ENCODE measurements at regions not wholly inside any gene's neighbourhood (a gene's known extent, or its start where the extent isn't known, plus 50 kb on each side); places are given as distances from the start of the nearest gene placed in this dataset.

- TF ChIP-seq KIAA2018 (CRISPR knock-in tag; IDR thresholded peaks at IDR 0.05; ENCODE audit: borderline replicate concordance) (no peak), ZNF607 (CRISPR knock-in tag; IDR thresholded peaks at IDR 0.05; ENCODE audit: borderline replicate concordance) (no peak), ZNF275 (CRISPR knock-in tag; IDR thresholded peaks at IDR 0.05; ENCODE audit: borderline replicate concordance) (no peak), GABPB1 (CRISPR knock-in tag; IDR thresholded peaks at IDR 0.05) (no peak)
- TF ChIP-seq, protein P1, sequence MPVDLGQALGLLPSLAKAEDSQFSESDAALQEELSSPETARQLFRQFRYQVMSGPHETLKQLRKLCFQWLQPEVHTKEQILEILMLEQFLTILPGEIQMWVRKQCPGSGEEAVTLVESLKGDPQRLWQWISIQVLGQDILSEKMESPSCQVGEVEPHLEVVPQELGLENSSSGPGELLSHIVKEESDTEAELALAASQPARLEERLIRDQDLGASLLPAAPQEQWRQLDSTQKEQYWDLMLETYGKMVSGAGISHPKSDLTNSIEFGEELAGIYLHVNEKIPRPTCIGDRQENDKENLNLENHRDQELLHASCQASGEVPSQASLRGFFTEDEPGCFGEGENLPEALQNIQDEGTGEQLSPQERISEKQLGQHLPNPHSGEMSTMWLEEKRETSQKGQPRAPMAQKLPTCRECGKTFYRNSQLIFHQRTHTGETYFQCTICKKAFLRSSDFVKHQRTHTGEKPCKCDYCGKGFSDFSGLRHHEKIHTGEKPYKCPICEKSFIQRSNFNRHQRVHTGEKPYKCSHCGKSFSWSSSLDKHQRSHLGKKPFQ (CRISPR knock-in tag; IDR thresholded peaks at IDR 0.05; ENCODE audit: insufficient replicate concordance), result no peak
- TF ChIP-seq, protein P2, sequence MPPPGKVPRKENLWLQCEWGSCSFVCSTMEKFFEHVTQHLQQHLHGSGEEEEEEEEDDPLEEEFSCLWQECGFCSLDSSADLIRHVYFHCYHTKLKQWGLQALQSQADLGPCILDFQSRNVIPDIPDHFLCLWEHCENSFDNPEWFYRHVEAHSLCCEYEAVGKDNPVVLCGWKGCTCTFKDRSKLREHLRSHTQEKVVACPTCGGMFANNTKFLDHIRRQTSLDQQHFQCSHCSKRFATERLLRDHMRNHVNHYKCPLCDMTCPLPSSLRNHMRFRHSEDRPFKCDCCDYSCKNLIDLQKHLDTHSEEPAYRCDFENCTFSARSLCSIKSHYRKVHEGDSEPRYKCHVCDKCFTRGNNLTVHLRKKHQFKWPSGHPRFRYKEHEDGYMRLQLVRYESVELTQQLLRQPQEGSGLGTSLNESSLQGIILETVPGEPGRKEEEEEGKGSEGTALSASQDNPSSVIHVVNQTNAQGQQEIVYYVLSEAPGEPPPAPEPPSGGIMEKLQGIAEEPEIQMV (CRISPR knock-in tag; IDR thresholded peaks at IDR 0.05; ENCODE audit: low read depth), result no peak
- TF ChIP-seq, protein P3, sequence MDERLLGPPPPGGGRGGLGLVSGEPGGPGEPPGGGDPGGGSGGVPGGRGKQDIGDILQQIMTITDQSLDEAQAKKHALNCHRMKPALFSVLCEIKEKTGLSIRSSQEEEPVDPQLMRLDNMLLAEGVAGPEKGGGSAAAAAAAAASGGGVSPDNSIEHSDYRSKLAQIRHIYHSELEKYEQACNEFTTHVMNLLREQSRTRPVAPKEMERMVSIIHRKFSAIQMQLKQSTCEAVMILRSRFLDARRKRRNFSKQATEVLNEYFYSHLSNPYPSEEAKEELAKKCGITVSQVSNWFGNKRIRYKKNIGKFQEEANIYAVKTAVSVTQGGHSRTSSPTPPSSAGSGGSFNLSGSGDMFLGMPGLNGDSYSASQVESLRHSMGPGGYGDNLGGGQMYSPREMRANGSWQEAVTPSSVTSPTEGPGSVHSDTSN (CRISPR knock-in tag; IDR thresholded peaks at IDR 0.05), result no peak
Measured at GRCh38 chr7:155404976-155405375, 53.0 kb upstream of the EN2 start (continued).
